WI38 (cell line): ENCODE measurements at regions not wholly inside any gene's neighbourhood (a gene's known extent, or its start where the extent isn't known, plus 50 kb on each side); places are given as distances from the start of the nearest gene placed in this dataset.

ENCODE experiments used
- H3K4me3 ChIP-seq: 2 replicates; pipeline ENCODE4 v1.5.1; 2011; ENCODE audit warnings: low read depth, mild to moderate bottlenecking, control low read depth, low read length
- CTCF ChIP-seq: IDR thresholded peaks from 2 replicates; pipeline ENCODE4 v1.5.1; 2012; ENCODE audit warnings: low read depth, mild to moderate bottlenecking, control low read depth, low read length

- no peak for TF ChIP-seq CTCF
- H3K4me3 ChIP-seq: no peak overlapping the region
Observed at GRCh38 chr13:91216928-91217700, 130.4 kb upstream of the MIR17HG start.

- TF ChIP-seq CTCF: no peak
- H3K4me3 ChIP-seq: no peak overlapping the region
Observed at GRCh38 chr13:91219201-91219600, 128.3 kb upstream of the MIR17HG start.

- no peak for TF ChIP-seq CTCF
- no peak overlapping the region for H3K4me3 ChIP-seq
Observed at GRCh38 chr13:91220872-91221271, 126.6 kb upstream of the MIR17HG start.

GRCh38 chr13:91228108-91228507, 119.4 kb upstream of the MIR17HG start:
- no peak overlapping the region for H3K4me3 ChIP-seq
- TF ChIP-seq CTCF: no peak

- no peak overlapping the region for H3K4me3 ChIP-seq
- no peak for TF ChIP-seq CTCF
Observed at GRCh38 chr13:91228940-91229339, 118.5 kb upstream of the MIR17HG start.

GRCh38 chr13:91232716-91233115, 114.8 kb upstream of the MIR17HG start:
- TF ChIP-seq CTCF: no peak
- H3K4me3 ChIP-seq: no peak overlapping the region

GRCh38 chr13:91233291-91233690, 114.2 kb upstream of the MIR17HG start:
- no peak overlapping the region for H3K4me3 ChIP-seq
- no peak for TF ChIP-seq CTCF
